ENCODE measurements at regions not wholly inside any gene's neighbourhood (a gene's known extent, or its start where the extent isn't known, plus 50 kb on each side); places are given as distances from the start of the nearest gene placed in this dataset.

- no peak for DNase-seq (ENCODE audit: low read depth)
- TF ChIP-seq CTCF (IDR thresholded peaks at IDR 0.05; ENCODE audit: control insufficient read depth, insufficient read depth, low read depth, low read length, missing control alignments): no peak
- no peak overlapping the region for H3K4me3 ChIP-seq (ENCODE audit: control insufficient read depth, low read depth, low read length)
Observed at GRCh38 chr13:50276550-50276949, 261.3 kb downstream of the KCNRG start.

- no peak for TF ChIP-seq CTCF (IDR thresholded peaks at IDR 0.05; ENCODE audit: control insufficient read depth, insufficient read depth, low read depth, low read length, missing control alignments)
- DNase-seq (ENCODE audit: low read depth): no peak
- H3K4me3 ChIP-seq (ENCODE audit: control insufficient read depth, low read depth, low read length): no peak overlapping the region
Observed at GRCh38 chr13:50277127-50277526, 261.9 kb downstream of the KCNRG start.

- no peak overlapping the region for H3K4me3 ChIP-seq (ENCODE audit: control insufficient read depth, low read depth, low read length)
- no peak for TF ChIP-seq CTCF (IDR thresholded peaks at IDR 0.05; ENCODE audit: control insufficient read depth, insufficient read depth, low read depth, low read length, missing control alignments)
- DNase-seq (ENCODE audit: low read depth): no peak
Observed at GRCh38 chr13:50277906-50278305, 262.7 kb downstream of the KCNRG start.

GRCh38 chr13:50280441-50280937 lies 265.2 kb downstream of the KCNRG start:
- no peak for DNase-seq (ENCODE audit: low read depth)
- TF ChIP-seq CTCF (IDR thresholded peaks at IDR 0.05; ENCODE audit: control insufficient read depth, insufficient read depth, low read depth, low read length, missing control alignments): no peak
- H3K4me3 ChIP-seq (ENCODE audit: control insufficient read depth, low read depth, low read length): no peak overlapping the region

- no peak overlapping the region for H3K4me3 ChIP-seq (ENCODE audit: control insufficient read depth, low read depth, low read length)
- TF ChIP-seq CTCF (IDR thresholded peaks at IDR 0.05; ENCODE audit: control insufficient read depth, insufficient read depth, low read depth, low read length, missing control alignments): no peak
- no peak for DNase-seq (ENCODE audit: low read depth)
Observed at GRCh38 chr13:50282016-50282415, 266.8 kb downstream of the KCNRG start.

GRCh38 chr13:50283017-50283416 lies 267.8 kb downstream of the KCNRG start:
- DNase-seq (ENCODE audit: low read depth): no peak
- no peak for TF ChIP-seq CTCF (IDR thresholded peaks at IDR 0.05; ENCODE audit: control insufficient read depth, insufficient read depth, low read depth, low read length, missing control alignments)
- no peak overlapping the region for H3K4me3 ChIP-seq (ENCODE audit: control insufficient read depth, low read depth, low read length)

- no peak for DNase-seq (ENCODE audit: low read depth)
- H3K4me3 ChIP-seq (ENCODE audit: control insufficient read depth, low read depth, low read length): no peak overlapping the region
- no peak for TF ChIP-seq CTCF (IDR thresholded peaks at IDR 0.05; ENCODE audit: control insufficient read depth, insufficient read depth, low read depth, low read length, missing control alignments)
Observed at GRCh38 chr13:50284540-50284939, 269.3 kb downstream of the KCNRG start.

All from AG09309 (cell line).